CD1c-positive myeloid dendritic cell (primary cell): ENCODE measurements at regions not wholly inside any gene's neighbourhood (a gene's known extent, or its start where the extent isn't known, plus 50 kb on each side); places are given as distances from the start of the nearest gene placed in this dataset.

ENCODE experiments used
- DNase-seq: peaks from one replicate; pipeline ENCODE4 v3.0.0-alpha.2; 2016; ENCODE audit errors: extremely low spot score

GRCh38 chr9:91157883-91158282, 203.8 kb downstream of the AUH start:
- DNase-seq = no peak

DNA sequence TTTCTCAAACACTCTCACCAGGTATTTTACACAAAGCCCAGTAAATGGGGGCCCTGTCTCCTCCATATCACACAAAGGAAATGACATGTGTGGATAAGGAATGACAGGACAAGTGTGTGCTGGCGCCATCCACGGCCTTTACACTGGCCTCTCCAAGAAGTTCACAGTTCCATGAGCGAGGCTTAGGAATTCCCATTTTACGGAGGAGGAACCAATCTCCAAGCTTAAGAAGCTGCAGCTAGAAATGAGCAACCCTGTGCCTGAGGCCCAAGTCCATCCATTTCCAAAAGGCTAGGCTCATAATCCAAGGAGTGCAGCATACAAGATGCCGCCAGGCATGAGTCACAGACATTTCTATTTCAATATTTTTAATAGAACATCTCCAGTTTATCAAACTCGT, 203.4 kb downstream of the AUH start:
- no peak for DNase-seq

DNA sequence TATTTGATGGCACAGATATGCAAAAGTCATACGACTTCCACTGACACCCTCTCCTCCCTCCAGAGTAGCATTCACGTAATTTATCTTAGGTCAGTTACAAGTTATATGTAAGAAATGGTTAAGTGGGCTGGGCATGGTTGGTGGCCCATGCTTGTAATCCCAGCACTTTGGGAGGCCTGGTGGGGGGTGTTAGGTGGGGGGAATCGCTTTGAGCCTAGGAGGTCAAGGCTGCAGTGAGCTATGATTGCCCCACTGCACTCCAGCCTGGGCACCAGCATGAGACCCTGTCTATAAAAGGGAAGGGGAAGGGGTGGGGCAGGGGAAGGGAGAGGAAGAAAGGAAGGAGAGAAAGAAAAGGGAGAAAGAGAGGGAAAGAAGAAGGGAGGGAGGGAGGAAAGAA, 202.8 kb downstream of the AUH start:
- no peak for DNase-seq

DNA sequence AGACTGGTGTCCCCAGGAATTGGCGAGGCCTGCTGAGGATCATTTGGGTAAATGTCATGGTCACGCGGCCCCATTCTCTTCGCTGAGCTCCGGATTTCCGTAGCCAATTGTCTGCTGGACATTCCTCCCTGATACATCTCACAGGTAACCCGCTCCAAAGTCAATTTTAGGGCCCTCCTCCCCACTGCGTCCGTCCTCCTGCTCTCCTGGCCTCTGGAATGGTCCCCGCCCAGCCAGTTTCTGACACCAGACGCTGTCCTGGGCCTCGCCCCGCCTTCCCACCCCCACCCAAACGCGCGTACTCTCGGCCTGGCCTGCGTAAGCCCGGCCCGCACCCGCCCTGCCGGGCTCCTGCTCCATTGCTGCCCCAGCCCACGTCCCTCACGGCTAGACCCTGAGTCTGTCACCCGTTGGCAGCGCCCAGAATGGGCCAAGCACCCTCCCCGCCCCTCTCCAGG, 202.0 kb downstream of the AUH start:
- peak; percentile 20 for DNase-seq

- DNase-seq = no peak
Measured at GRCh38 chr9:91160181-91160580, 201.5 kb downstream of the AUH start.

DNA sequence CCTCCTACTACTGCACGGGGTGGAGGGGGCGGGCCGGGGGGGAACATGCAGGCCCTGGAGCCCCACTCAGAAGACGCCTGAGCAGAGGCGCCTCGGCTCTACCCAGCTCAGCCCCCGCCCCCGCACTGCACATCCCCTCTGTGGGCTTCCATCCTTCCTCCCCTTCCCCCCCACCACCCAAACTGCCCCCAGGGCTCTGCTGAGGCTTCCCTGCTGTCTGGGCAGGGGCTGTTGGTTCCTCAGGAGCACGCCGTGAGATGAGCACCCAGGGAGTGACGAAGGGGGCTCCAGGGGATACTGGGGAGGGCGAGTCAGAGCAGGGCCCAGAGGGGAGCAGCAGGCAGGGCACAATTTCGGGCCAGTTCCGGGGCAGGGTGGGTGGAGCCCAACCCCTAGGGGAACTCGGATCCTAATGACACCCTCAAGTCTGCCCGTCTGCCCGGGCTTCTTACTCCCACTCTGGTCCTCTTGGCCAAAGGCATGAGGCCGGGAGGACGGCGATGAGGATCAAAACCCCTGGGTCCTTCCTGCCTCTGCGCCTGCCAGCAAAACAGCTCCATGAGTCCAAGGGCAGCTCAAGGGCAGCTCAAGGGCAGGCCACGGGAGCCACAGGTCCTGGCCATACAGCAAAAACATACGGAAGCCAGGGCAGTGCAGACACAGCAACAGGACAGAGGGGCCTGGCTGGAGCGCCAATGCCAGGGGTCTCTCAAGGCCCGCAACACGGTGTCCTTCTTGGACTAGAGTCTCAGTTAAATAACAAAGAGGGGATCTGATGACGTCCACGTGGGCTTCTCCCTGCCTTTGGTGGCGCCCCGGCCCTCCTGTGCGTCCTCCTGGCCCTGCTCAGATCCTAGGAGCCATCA, 200.9 kb downstream of the AUH start:
- no peak for DNase-seq

DNA sequence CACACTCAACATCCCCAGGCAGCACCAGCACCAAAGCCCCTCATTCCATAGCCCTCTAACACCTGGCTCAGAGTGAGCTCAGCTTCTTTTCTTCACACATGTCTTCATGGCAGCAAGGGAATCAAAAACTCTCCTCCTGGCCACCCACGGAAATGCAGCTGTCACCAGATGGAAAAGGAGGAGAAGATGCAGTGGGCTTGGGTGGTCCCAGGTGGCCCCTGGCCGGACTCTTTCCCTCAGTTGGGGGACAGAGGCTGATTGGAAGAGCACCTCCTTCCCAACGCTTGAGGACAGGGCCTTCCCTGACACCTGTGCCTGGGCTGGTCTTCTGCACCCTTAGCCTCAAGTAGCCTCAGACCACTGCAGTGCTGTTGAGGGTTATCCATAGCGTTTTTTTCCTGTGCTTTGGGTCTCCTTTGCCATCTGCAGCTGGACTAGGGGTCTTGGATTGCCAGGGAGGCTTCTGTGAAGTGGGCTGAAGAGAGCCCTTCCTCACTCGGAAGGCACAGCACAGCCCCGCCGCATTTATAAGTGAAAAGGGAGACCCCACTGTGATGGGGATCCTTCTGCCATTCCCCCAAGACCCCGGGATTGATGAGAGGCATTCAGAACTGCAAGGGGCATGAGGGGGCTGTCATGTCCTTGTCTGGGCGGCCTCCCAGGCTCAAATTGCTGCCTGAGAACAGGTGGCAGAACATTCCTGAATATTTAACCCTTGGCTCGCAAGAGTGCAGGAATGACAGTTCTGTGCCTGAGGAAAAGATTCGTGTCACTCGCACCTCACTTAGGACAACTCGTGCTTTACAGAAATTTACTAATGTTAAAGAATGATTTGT, 200.0 kb downstream of the AUH start:
- no peak for DNase-seq

DNA sequence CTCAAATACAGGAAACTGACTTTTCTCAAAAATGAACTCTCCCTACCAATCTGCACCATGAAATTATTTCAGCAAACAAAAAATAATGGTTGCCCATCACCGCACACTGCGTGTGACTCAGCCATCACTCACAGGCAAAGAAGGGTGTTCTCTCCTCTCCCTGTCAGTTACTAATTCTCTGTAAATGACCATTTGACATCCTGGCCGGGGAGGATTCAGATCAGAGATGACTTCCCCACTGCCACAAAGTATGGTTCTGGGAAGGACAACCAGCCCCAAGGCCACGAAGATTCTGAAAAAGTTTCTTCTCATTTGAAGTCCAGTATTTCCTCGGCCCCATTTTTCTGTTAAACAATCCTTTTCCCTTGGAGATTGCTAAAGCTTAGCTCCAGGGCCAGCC, 199.4 kb downstream of the AUH start:
- peak; percentile 78 for DNase-seq

- DNase-seq = peak; percentile 90
Measured at GRCh38 chr9:91162784-91163443, 198.8 kb downstream of the AUH start.

DNA sequence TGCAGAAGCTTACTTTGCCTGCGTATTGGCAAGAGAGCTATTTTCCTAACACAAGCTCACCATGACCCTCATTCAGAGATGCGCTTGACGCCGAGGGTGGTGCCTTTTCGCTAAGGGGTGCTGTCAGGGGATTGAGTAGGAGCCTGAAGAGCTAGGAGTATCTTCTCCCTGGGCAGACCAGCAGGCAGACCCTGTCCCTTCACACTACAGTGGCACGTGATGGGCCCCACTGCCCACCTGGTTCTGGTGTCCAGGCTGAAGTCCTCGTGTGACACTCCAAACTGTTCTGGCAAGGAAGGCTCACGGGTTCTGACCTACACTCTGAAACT, 198.3 kb downstream of the AUH start:
- DNase-seq = no peak

- DNase-seq = peak; percentile 64
Measured at GRCh38 chr9:91163773-91164471, 197.8 kb downstream of the AUH start.
